IMR-90 (cell line): ENCODE measurements at regions not wholly inside any gene's neighbourhood (a gene's known extent, or its start where the extent isn't known, plus 50 kb on each side); places are given as distances from the start of the nearest gene placed in this dataset.

Source experiments
- ATAC-seq: fragments of 200-7000 bp; cut with Tn5 transposase; 2 replicates; pipeline ENCODE4 v1.9.1; 2020; ENCODE audit warnings: low read depth, mild to moderate bottlenecking, moderate library complexity
- BruUV-seq: library from RNA; stranded (reverse); fragments of 400-500 nt; replicated peaks from 2 replicates; lab custom pipeline; 2021; lab: Mats Ljungman, UMichigan
- CTCF ChIA-PET: fragments of 300-600 bp; formaldehyde crosslinking; extraction: SDS; loops from one replicate; lab custom pipeline; 2021; ENCODE audit warnings: antibody characterized with exemption; lab: Yijun Ruan, JAX
- POLR2A ChIA-PET: fragments of 300-600 bp; sonication (Branson Sonifier 250); formaldehyde crosslinking; loops from one replicate; lab custom pipeline; 2022; ENCODE audit warnings: antibody characterized with exemption; ENCODE audit not compliant: unreplicated experiment; lab: Charles Lee
- DNase-seq: peaks from one replicate; pipeline ENCODE4 v3.0.0; 2013
- H2AFZ ChIP-seq: replicated peaks from 2 replicates; pipeline ENCODE3; 2013; ENCODE audit warnings: low read length, mild to moderate bottlenecking; ENCODE audit not compliant: poor library complexity
- H2AK5ac ChIP-seq: 2 replicates; pipeline ENCODE4 v1.6.1; 2013; ENCODE audit warnings: low read depth, low read length, inconsistent platforms
- H2AK9ac ChIP-seq: replicated peaks from 2 replicates; pipeline ENCODE3; 2013; ENCODE audit warnings: mild to moderate bottlenecking, low read depth, low read length, moderate library complexity; ENCODE audit not compliant: poor library complexity
- H2BK120ac ChIP-seq: 2 replicates; pipeline ENCODE4 v1.6.1; 2013; ENCODE audit warnings: low read depth, low read length, inconsistent platforms
- H2BK15ac ChIP-seq: 3 replicates; pipeline ENCODE4 v1.6.1; 2013; ENCODE audit warnings: low read depth, low read length, inconsistent platforms
- H2BK20ac ChIP-seq: 2 replicates; pipeline ENCODE4 v1.6.1; 2013; ENCODE audit warnings: low read depth, mild to moderate bottlenecking, inconsistent platforms, low read length, moderate library complexity
- H2BK5ac ChIP-seq: 2 replicates; pipeline ENCODE4 v1.6.1; 2013; ENCODE audit warnings: mild to moderate bottlenecking, low read depth, low read length, inconsistent platforms; ENCODE audit not compliant: poor library complexity, severe bottlenecking
- H3K14ac ChIP-seq: replicated peaks from 2 replicates; pipeline ENCODE4 v1.6.1; 2013; ENCODE audit warnings: low read depth, low read length, inconsistent platforms
- H3K18ac ChIP-seq: 2 replicates; pipeline ENCODE4 v1.6.1; 2013; ENCODE audit warnings: low read depth, low read length, control low read depth
- H3K23ac ChIP-seq: 2 replicates; pipeline ENCODE4 v1.6.1; 2013; ENCODE audit warnings: low read depth, low read length, inconsistent platforms
- H3K27ac ChIP-seq: 2 replicates; pipeline ENCODE4 v1.5.1; 2013; ENCODE audit warnings: mild to moderate bottlenecking, control low read depth, low read length; ENCODE audit not compliant: insufficient read depth
- H3K27me3 ChIP-seq: 2 replicates; pipeline ENCODE4 v1.6.1; 2013; ENCODE audit warnings: low read length; ENCODE audit not compliant: control insufficient read depth, insufficient read depth
- H3K36me3 ChIP-seq: 2 replicates; pipeline ENCODE4 v1.6.1; 2013; ENCODE audit warnings: low read length, mixed read lengths; ENCODE audit not compliant: control insufficient read depth, insufficient read depth
- H3K4ac ChIP-seq: 2 replicates; pipeline ENCODE4 v1.6.1; 2013; ENCODE audit warnings: low read depth, low read length, inconsistent platforms
- H3K4me1 ChIP-seq: 2 replicates; pipeline ENCODE4 v1.6.1; 2013; ENCODE audit warnings: low read length, mixed read lengths; ENCODE audit not compliant: control insufficient read depth, insufficient read depth
- H3K4me2 ChIP-seq: 2 replicates; pipeline ENCODE4 v1.6.1; 2013; ENCODE audit warnings: low read depth, mild to moderate bottlenecking, control low read depth, low read length, moderate library complexity
- H3K4me3 ChIP-seq: 2 replicates; pipeline ENCODE4 v1.5.1; 2013; ENCODE audit warnings: low read depth, mild to moderate bottlenecking, control low read depth, low read length, moderate library complexity; ENCODE audit not compliant: insufficient read depth
- H3K56ac ChIP-seq: 2 replicates; pipeline ENCODE4 v1.6.1; 2013; ENCODE audit warnings: low read length, inconsistent platforms; ENCODE audit not compliant: insufficient read depth; ENCODE audit errors: extremely low read depth
- H3K79me1 ChIP-seq, 2 experiments: 2 replicates each; pipeline ENCODE4 v1.6.1; 2013; ENCODE audit warnings: low read length in 2 of 2, inconsistent platforms in 1 of 2, low read depth in 1 of 2
- H3K9ac ChIP-seq: 2 replicates; pipeline ENCODE4 v1.6.1; 2013; ENCODE audit warnings: low read depth, low read length, control low read depth
- H3K9me1 ChIP-seq: 2 replicates; pipeline ENCODE4 v1.6.1; 2013; ENCODE audit warnings: low read length, inconsistent platforms; ENCODE audit not compliant: insufficient read depth
- H3K9me3 ChIP-seq: 2 replicates; pipeline ENCODE4 v1.6.1; 2013; ENCODE audit warnings: low read length; ENCODE audit not compliant: control insufficient read depth, insufficient read depth
- H4K20me1 ChIP-seq: 2 replicates; pipeline ENCODE4 v1.6.1; 2013; ENCODE audit warnings: low read length, inconsistent platforms; ENCODE audit not compliant: insufficient read depth
- H4K5ac ChIP-seq: 2 replicates; pipeline ENCODE4 v1.6.1; 2013; ENCODE audit warnings: mild to moderate bottlenecking, low read depth, low read length, control low read depth
- H4K8ac ChIP-seq, 2 experiments: 2 replicates each; pipeline ENCODE4 v1.6.1; 2013; ENCODE audit warnings: low read depth in 2 of 2, low read length in 2 of 2, control low read depth in 1 of 2, inconsistent platforms in 1 of 2
- H4K91ac ChIP-seq: 2 replicates; pipeline ENCODE4 v1.6.1; 2013; ENCODE audit warnings: low read depth, low read length, inconsistent platforms; ENCODE audit not compliant: insufficient read depth
- CEBPB ChIP-seq: IDR thresholded peaks from 2 replicates; pipeline ENCODE4 v1.6.1; 2012; ENCODE audit warnings: low read depth, low read length, improper control_type of control experiment
- CHD1 ChIP-seq: IDR thresholded peaks from 2 replicates; pipeline ENCODE4 v1.6.1; 2012; ENCODE audit warnings: low read depth, low read length, improper control_type of control experiment
- MAFK ChIP-seq: IDR thresholded peaks from 2 replicates; pipeline ENCODE4 v1.6.1; 2012; ENCODE audit warnings: low read depth, low read length, improper control_type of control experiment
- NFE2L2 ChIP-seq: fragments of 150-350 bp; IDR thresholded peaks from 2 replicates; pipeline ENCODE4 v1.6.1; 2016; ENCODE audit warnings: low read depth, mild to moderate bottlenecking, low read length
- POLR2A ChIP-seq: IDR thresholded peaks from 2 replicates; pipeline ENCODE4 v1.6.1; 2012; ENCODE audit warnings: mild to moderate bottlenecking, low read depth, low read length
- RCOR1 ChIP-seq: IDR thresholded peaks from 2 replicates; pipeline ENCODE4 v1.6.1; 2012; ENCODE audit warnings: mild to moderate bottlenecking, low read length, improper control_type of control experiment; ENCODE audit not compliant: insufficient replicate concordance
- RFX5 ChIP-seq: IDR thresholded peaks from 2 replicates; pipeline ENCODE4 v1.8.0; 2012; ENCODE audit warnings: low read depth, mild to moderate bottlenecking, low read length, moderate library complexity
- SMC3 ChIP-seq: fragments of 150-350 bp; IDR thresholded peaks from 2 replicates; pipeline ENCODE4 v1.6.1; 2016; ENCODE audit warnings: low read depth, mild to moderate bottlenecking, antibody characterized with exemption, low read length, moderate library complexity
- whole genome bisulfite sequencing, 2 experiments: methylation state at CpG; one replicate each; pipeline versions ENCODE4 v1.1.5 to v1.1.7; 2013; ENCODE audit warnings: missing lambda C conversion rate in 2 of 2; ENCODE audit not compliant: insufficient read length in 1 of 2; ENCODE audit errors: extremely low coverage in 2 of 2; 5-methylcytosine and 5-hydroxymethylcytosine counted together
- dilution Hi-C: fragments of 300-500 bp; cut with HindIII; formaldehyde crosslinking; loops from one replicate; pipeline ENCODE4 v1.14.3; 2018; ENCODE audit warnings: low sequenced_read_pairs; ENCODE audit not compliant: unreplicated experiment
- in situ Hi-C: fragments of 300-500 bp; cut with MboI; formaldehyde crosslinking; loops from 3 replicates; pipeline ENCODE4 v1.14.3; 2019; ENCODE audit warnings: low sequenced_read_pairs, inconsistent platforms, mixed read lengths
- intact Hi-C: fragments of 100-400 bp; cut with micrococcal nuclease; formaldehyde crosslinking; loops from 2 replicates; pipeline ENCODE4 v1.10.0; 2022

DNA sequence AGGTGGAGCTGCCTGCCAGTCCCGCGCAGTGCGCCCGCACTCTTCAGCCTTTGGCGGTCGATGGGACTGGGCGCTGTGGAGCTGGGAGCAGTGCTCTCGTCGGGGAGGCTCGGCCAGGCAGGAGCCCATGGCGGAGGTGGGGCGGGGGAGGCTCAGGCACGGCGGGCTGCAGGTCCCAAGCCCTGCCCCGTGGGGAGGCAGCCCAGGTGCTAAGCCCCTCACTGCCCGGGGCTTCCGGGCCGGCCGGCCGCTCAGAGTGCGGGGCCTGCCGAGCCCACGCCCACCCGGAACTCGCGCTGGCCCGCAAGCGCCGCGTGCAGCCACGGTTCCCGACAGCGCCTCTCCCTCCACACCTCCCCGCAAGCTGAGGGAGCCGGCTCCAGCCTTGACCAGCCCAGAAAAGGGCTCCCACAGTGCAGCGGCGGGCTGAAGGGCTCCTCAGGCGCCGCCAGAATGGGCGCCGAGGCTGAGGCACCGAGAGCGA lies 316.4 kb downstream of the RND3 start:
- intact Hi-C loops (no loop called here), in situ Hi-C loops (no loop called here), dilution Hi-C loops (no loop called here)
- Histone ChIP-seq H4K8ac (no peak overlapping the region), H2BK5ac (no peak overlapping the region), H3K9me1 (no peaks in the 10 kb centered on the region), H3K4me3 (no peak overlapping the region), H3K27ac (no peak overlapping the region), H2BK15ac (no peak overlapping the region), H3K4me2 (no peak overlapping the region), H3K14ac (no peak overlapping the region), H2BK120ac (no peak overlapping the region), H2AK9ac (no peak overlapping the region), H3K9ac (no peak overlapping the region), H3K36me3 (no peaks in the 10 kb centered on the region), H3K56ac (no peak overlapping the region), H3K4ac (no peak overlapping the region), H3K4me1 (peaks cover 4% of the 10 kb centered on the region; the same call in 1 of the 2 replicates), H3K9me3 (no peaks in the 10 kb centered on the region), H3K27me3 (no peaks in the 10 kb centered on the region), H2AFZ (no peak overlapping the region), H3K23ac (no peak overlapping the region), H2AK5ac (no peak overlapping the region), H2BK20ac (no peak overlapping the region), H3K79me1 (no peaks in the 10 kb centered on the region), H3K18ac (no peak overlapping the region), H4K20me1 (no peaks in the 10 kb centered on the region), H4K5ac (no peak overlapping the region), H4K91ac (no peak overlapping the region)
- TF ChIP-seq CEBPB = no peak
- TF ChIP-seq RFX5 = no peak
- TF ChIP-seq RCOR1 = no peak
- no peak for TF ChIP-seq NFE2L2
- TF ChIP-seq SMC3 = no peak
- TF ChIP-seq MAFK = no peak
- no peak for TF ChIP-seq CHD1
- TF ChIP-seq POLR2A = no peak
- ATAC-seq (no peak), DNase-seq (no peak)
- BruUV-seq = no TSS peak
- CTCF ChIA-PET = no interaction called here
- WGBS, 2 experiments = 97% methylated on average over 31 of the region's 43 CpGs; no CpG with 5 or more reads in 1 of the 2 experiments
- POLR2A ChIA-PET = no interaction called here
